ENCODE measurements at regions not wholly inside any gene's neighbourhood (a gene's known extent, or its start where the extent isn't known, plus 50 kb on each side); places are given as distances from the start of the nearest gene placed in this dataset.
"Not testable (repeated sequence)": the region's sequence is repeated elsewhere in the genome, so short reads cannot be mapped to it uniquely, and the experiment has no call there.

- Histone ChIP-seq H3K4me3 (no peak overlapping the region), H3K4me1 (no peaks in the 10 kb centered on the region), H3K9me3 (no peaks in the 10 kb centered on the region), H3K27me3 (ENCODE audit: low read depth) (no peaks in the 10 kb centered on the region), H3K36me3 (replicated peaks) (no peaks in the 10 kb centered on the region)
- in situ Hi-C loops (cut with MboI; ENCODE audit: low sequenced_read_pairs): no loop called here
- DNase-seq (ENCODE audit: low spot score in 2 of 2): no peak
Observed at GRCh38 chr12:87198181-87198580, 831.0 kb downstream of the C12orf50 start.

GRCh38 chr12:87196321-87196720 lies 832.9 kb downstream of the C12orf50 start:
- no peaks in the 10 kb centered on the region for H3K36me3 ChIP-seq (replicated peaks)
- no peak overlapping the region for H3K4me3 ChIP-seq
- in situ Hi-C loops (cut with MboI; ENCODE audit: low sequenced_read_pairs): no loop called here
- H3K27me3 ChIP-seq (ENCODE audit: low read depth): no peaks in the 10 kb centered on the region
- H3K4me1 ChIP-seq: no peaks in the 10 kb centered on the region
- H3K9me3 ChIP-seq: no peaks in the 10 kb centered on the region
- DNase-seq (ENCODE audit: low spot score in 2 of 2): no peak

- not testable (repeated sequence) for H3K36me3 ChIP-seq (replicated peaks)
Observed at GRCh38 chr12:87194389-87194788, 834.8 kb downstream of the C12orf50 start.

GRCh38 chr12:87185367-87185766 lies 843.8 kb downstream of the C12orf50 start:
- Histone ChIP-seq H3K9me3 (no peaks in the 10 kb centered on the region), H3K4me1 (peaks cover 10% of the 10 kb centered on the region), H3K4me3 (no peak overlapping the region), H3K27me3 (ENCODE audit: low read depth) (no peaks in the 10 kb centered on the region), H3K36me3 (replicated peaks) (no peaks in the 10 kb centered on the region)
- in situ Hi-C loops (cut with MboI; ENCODE audit: low sequenced_read_pairs): no loop called here
- no peak for DNase-seq (ENCODE audit: low spot score in 2 of 2)

More at GRCh38 chr12:87194389-87194788, 834.8 kb downstream of the C12orf50 start:
- H3K4me1 ChIP-seq; H3K4me3 ChIP-seq; in situ Hi-C loops (cut with MboI; ENCODE audit: low sequenced_read_pairs); H3K27me3 ChIP-seq (ENCODE audit: low read depth); H3K9me3 ChIP-seq; DNase-seq (ENCODE audit: low spot score in 2 of 2): not testable (repeated sequence)

- in situ Hi-C loops (cut with MboI; ENCODE audit: low sequenced_read_pairs): no loop called here
- Histone ChIP-seq H3K36me3 (replicated peaks) (no peaks in the 10 kb centered on the region), H3K4me1 (peaks cover 10% of the 10 kb centered on the region)
Observed at GRCh38 chr12:87182696-87183233, 846.4 kb downstream of the C12orf50 start.

GRCh38 chr12:87171356-87171755 lies 857.8 kb downstream of the C12orf50 start:
- Histone ChIP-seq H3K36me3 (replicated peaks) (no peaks in the 10 kb centered on the region), H3K4me1 (no peaks in the 10 kb centered on the region), H3K27me3 (ENCODE audit: low read depth) (no peaks in the 10 kb centered on the region), H3K4me3 (no peak overlapping the region), H3K9me3 (no peaks in the 10 kb centered on the region)
- in situ Hi-C loops (cut with MboI; ENCODE audit: low sequenced_read_pairs): no loop called here
- DNase-seq (ENCODE audit: low spot score in 2 of 2): no peak

More at GRCh38 chr12:87182696-87183233, 846.4 kb downstream of the C12orf50 start:
- peak; percentile 77 to 78 for DNase-seq (ENCODE audit: low spot score in 2 of 2)
- no peaks in the 10 kb centered on the region for H3K27me3 ChIP-seq (ENCODE audit: low read depth)
- H3K4me3 ChIP-seq: no peak overlapping the region
- H3K9me3 ChIP-seq: no peaks in the 10 kb centered on the region

- Histone ChIP-seq H3K9me3 (peaks cover 5% of the 10 kb centered on the region; the same call in 1 of the 2 replicates), H3K27me3 (ENCODE audit: low read depth) (no peaks in the 10 kb centered on the region), H3K4me1 (no peaks in the 10 kb centered on the region), H3K36me3 (replicated peaks) (no peaks in the 10 kb centered on the region), H3K4me3 (no peak overlapping the region)
- DNase-seq (ENCODE audit: low spot score in 2 of 2): no peak
- in situ Hi-C loops (cut with MboI; ENCODE audit: low sequenced_read_pairs): no loop called here
Observed at GRCh38 chr12:87169010-87169409, 860.2 kb downstream of the C12orf50 start.

- Histone ChIP-seq H3K4me1 (no peaks in the 10 kb centered on the region), H3K4me3 (no peak overlapping the region), H3K27me3 (ENCODE audit: low read depth) (no peaks in the 10 kb centered on the region), H3K36me3 (replicated peaks) (no peaks in the 10 kb centered on the region), H3K9me3 (peaks cover 5% of the 10 kb centered on the region; the same call in 1 of the 2 replicates)
- in situ Hi-C loops (cut with MboI; ENCODE audit: low sequenced_read_pairs): no loop called here
- no peak for DNase-seq (ENCODE audit: low spot score in 2 of 2)
Observed at GRCh38 chr12:87165733-87166375, 863.3 kb downstream of the C12orf50 start.

GRCh38 chr12:87163122-87163521 lies 866.1 kb downstream of the C12orf50 start:
- peaks cover 5% of the 10 kb centered on the region; the same call in 1 of the 2 replicates for H3K9me3 ChIP-seq
- H3K27me3 ChIP-seq (ENCODE audit: low read depth): no peaks in the 10 kb centered on the region
- no peaks in the 10 kb centered on the region for H3K36me3 ChIP-seq (replicated peaks)
- in situ Hi-C loops (cut with MboI; ENCODE audit: low sequenced_read_pairs): no loop called here
- H3K4me3 ChIP-seq: no peak overlapping the region
- H3K4me1 ChIP-seq: 0 out of 2 replicates have a peak, but pooled peaks cover 3% of the 10 kb centered on the region
- peak in 1 of 2 experiments; percentile 4 for DNase-seq (ENCODE audit: low spot score in 2 of 2)

GRCh38 chr12:87160848-87161601 lies 868.2 kb downstream of the C12orf50 start:
- H3K4me1 ChIP-seq: 0 out of 2 replicates have a peak, but pooled peaks cover 3% of the 10 kb centered on the region
- no peaks in the 10 kb centered on the region for H3K27me3 ChIP-seq (ENCODE audit: low read depth)
- in situ Hi-C loops (cut with MboI; ENCODE audit: low sequenced_read_pairs): no loop called here
- no peak for DNase-seq (ENCODE audit: low spot score in 2 of 2)
- H3K36me3 ChIP-seq (replicated peaks): no peaks in the 10 kb centered on the region
- peaks cover 5% of the 10 kb centered on the region; the same call in 1 of the 2 replicates for H3K9me3 ChIP-seq
- H3K4me3 ChIP-seq: no peak overlapping the region

- no peaks in the 10 kb centered on the region for H3K9me3 ChIP-seq
- 0 out of 2 replicates have a peak, but pooled peaks cover 3% of the 10 kb centered on the region for H3K4me1 ChIP-seq
- DNase-seq (ENCODE audit: low spot score in 2 of 2): no peak
- H3K27me3 ChIP-seq (ENCODE audit: low read depth): no peaks in the 10 kb centered on the region
- in situ Hi-C loops (cut with MboI; ENCODE audit: low sequenced_read_pairs): no loop called here
- H3K4me3 ChIP-seq: no peak overlapping the region
- no peaks in the 10 kb centered on the region for H3K36me3 ChIP-seq (replicated peaks)
Observed at GRCh38 chr12:87157791-87158190, 871.4 kb downstream of the C12orf50 start.

GRCh38 chr12:87155621-87156020 lies 873.6 kb downstream of the C12orf50 start:
- no peaks in the 10 kb centered on the region for H3K27me3 ChIP-seq (ENCODE audit: low read depth)
- no peaks in the 10 kb centered on the region for H3K9me3 ChIP-seq
- DNase-seq (ENCODE audit: low spot score in 2 of 2): no peak
- no peak overlapping the region for H3K4me3 ChIP-seq
- no peaks in the 10 kb centered on the region for H3K36me3 ChIP-seq (replicated peaks)
- 0 out of 2 replicates have a peak, but pooled peaks cover 6% of the 10 kb centered on the region for H3K4me1 ChIP-seq
- in situ Hi-C loops (cut with MboI; ENCODE audit: low sequenced_read_pairs): no loop called here

- H3K9me3 ChIP-seq: no peaks in the 10 kb centered on the region; the same call in 1 of the 2 replicates
- H3K4me1 ChIP-seq: 0 out of 2 replicates have a peak, but pooled peaks cover 4% of the 10 kb centered on the region
- DNase-seq (ENCODE audit: low spot score in 2 of 2): no peak
- H3K36me3 ChIP-seq (replicated peaks): no peaks in the 10 kb centered on the region
- no peaks in the 10 kb centered on the region for H3K27me3 ChIP-seq (ENCODE audit: low read depth)
- no peak overlapping the region for H3K4me3 ChIP-seq
- in situ Hi-C loops (cut with MboI; ENCODE audit: low sequenced_read_pairs): no loop called here
Observed at GRCh38 chr12:87152841-87153528, 876.2 kb downstream of the C12orf50 start.

Measured in HAP-1 (cell line).